HG02852 (cell line): ENCODE measurements at regions not wholly inside any gene's neighbourhood (a gene's known extent, or its start where the extent isn't known, plus 50 kb on each side); places are given as distances from the start of the nearest gene placed in this dataset.

Experiments
- ATAC-seq: cut with Tn5 transposase; IDR thresholded peaks from one replicate; pipeline ENCODE4 v1.9.1; 2021; ENCODE audit warnings: mild to moderate bottlenecking, moderate library complexity; ENCODE audit not compliant: unreplicated experiment

DNA sequence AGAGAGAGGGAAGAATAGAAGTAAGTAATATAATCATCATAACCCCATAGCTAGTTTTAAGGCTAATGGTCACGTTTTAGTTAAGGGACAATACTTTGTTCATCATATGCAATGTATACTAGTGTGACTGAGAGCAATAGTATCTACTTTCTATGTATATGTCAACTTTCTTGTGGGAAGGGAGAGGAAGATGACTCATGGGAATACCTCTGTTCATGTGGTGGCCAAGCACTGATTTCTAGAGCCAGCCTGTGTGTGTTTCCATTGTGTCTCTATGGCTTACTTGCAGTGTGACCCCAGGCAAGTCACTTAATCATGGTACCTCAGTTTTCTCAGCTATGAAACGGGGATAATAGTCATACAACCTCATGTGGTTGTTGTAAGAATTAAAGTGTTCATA, 639.6 kb downstream of the CETN3 start:
- ATAC-seq, result no peak

DNA sequence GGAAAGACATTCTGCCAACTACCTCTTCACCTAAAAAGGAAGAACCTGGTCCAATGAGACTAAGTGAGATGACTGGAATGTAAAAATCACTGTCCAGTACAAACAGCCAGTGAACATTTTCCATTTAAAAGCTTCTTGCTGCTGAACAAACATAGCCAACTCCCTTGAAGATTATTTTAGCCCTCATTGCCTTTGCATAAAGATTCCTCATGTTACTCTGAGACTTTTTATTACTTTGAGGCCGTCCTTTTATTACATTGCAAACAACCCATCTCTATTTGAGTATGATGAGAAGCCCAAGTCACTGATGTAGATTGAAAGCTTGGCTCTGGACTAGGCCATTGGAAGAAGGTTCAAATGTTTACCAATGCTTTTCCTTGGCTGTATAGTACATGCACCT, 649.8 kb downstream of the CETN3 start:
- ATAC-seq, result no peak

DNA sequence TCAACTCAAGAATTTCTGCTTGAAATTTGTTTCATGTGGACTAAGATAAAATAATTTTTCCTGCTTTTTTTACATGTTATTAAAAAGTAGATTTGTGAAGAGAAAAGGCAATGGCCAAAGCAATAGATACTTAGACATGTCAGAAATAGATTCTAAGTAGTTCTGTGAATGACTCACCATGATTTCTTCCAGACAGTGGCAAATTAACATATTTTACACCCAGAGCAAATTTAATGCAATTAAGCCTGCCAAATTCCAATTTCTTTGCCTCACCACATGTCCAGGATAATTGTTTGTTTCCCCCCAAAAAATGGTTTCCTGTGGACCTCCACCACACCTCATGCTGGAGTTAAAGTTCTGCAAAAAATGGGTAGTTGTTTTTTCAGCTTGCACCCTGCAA, 651.4 kb downstream of the CETN3 start:
- ATAC-seq, result no peak

DNA sequence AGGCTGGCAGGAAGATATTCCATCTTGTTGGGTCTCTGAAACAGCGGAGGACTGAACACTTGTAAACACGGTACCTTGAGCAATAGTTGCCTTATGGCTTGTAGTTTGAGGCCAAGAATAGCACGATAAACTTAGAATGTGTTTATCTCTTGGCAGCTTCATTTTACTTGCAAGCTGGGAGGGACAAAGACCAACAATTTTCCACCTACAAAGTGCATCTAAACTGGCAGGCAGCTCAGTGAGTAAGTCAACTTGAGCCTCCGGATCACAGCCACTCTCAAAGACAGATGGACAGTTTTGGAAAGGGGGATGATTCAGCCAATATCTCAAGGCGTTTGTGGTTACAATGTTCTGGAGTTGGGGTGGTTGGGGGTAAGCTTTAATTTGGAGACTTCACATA, 652.6 kb downstream of the CETN3 start:
- ATAC-seq, result no peak

DNA sequence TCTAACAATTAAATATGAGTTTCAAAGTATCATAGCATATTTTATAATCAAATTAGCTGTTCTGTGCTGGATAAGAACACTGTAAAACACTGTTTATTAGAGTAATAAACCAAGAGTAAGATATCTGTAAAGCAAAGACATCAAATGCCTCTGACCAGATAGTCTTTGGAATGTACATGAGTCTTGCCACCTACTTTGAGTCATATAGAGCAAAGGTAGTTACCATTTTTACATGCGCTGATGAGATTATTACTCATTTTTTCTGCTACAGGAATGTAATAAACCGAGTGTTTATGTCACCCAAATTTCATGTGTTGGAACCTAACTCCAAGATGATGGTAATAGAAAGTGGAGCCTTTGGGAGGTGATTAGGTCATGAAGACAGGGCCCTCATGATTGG, 654.5 kb downstream of the CETN3 start:
- no peak for ATAC-seq

DNA sequence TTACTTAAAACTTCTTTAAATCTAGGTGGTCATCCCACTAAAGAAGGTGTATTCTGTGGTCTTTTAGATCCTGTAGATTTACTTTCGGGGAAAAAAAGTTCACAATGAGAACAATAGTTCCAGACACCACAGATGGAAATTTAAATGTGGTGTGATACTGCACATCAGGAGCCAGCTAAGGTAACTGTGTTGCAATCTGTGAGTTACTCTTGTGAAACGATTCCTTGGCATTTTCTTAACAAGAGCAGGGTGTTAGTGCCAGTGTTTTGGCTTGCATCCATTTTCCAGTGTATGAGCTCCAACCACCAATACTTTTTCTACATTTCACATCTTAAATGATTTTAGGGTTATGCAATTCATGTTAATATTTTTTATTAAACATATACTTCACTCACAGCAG, 674.5 kb downstream of the CETN3 start:
- ATAC-seq, result no peak

DNA sequence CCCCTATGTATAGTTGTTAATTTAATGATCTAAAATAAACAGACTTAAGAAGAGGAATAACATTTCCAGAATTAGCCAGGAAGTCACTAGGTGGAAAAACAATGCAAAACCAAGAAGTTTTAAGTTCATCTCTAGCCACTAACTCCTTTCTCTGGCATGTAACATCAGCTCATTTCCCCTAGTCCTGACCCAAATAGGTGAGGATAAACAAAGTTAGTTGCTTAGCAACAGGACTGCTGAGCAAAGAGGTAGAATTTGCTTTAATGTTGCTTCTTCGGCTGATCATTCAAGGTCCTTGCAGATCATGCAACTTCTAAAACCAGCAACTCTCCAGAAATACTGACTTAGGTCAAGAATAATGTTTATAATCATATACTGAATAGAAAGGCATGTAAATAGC, 675.8 kb downstream of the CETN3 start:
- no peak for ATAC-seq

DNA sequence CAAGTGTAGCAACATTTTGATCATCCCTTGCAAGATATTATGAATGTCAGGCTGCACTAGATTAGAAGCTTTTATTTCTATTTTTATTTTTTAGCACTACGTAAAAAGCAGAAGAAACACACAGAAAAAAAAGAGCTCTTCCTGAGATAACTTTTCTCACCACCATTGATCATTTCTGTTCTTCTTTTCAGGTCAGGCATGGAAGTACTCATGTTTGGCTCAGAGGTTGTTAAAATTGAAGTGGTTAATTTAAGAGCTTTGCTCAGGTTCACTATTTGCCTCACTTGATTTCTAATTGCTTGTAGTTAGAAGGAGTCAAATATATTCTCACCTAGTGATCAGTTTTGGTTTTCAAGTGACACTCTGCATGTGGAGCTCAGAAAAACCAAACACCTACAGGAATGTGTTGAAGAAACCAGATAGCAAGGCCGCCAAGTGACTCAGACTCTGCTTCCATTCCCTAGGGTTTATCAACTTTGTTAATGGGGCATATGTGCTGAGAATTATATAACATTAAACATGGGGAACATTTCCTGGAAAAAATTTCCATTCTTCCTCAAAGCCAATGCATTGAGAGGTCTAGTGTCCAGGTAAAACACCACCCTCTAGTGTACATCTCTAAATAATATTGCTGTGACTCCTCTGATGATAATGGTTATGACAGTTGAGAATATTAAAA, 679.8 kb downstream of the CETN3 start:
- no peak for ATAC-seq

DNA sequence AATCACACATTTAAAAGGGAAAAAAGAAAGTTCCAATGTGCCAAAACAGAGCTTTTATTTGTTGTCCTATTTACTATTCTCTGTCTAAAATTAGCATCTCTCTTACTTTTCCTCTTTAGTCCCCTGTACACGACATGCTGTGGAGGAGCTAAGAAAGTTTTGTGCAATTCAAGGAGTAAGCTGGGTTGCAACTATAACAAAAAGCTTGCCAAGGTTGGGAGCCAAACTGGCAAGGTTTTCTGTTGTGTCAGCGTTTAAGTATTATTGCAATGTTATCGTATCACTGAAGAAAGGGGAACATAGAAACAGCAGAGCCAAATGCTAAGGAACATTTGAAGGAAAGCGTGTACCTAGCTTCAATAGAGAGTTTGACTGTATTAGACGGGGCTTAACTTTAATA, 680.8 kb downstream of the CETN3 start:
- ATAC-seq, result no peak

DNA sequence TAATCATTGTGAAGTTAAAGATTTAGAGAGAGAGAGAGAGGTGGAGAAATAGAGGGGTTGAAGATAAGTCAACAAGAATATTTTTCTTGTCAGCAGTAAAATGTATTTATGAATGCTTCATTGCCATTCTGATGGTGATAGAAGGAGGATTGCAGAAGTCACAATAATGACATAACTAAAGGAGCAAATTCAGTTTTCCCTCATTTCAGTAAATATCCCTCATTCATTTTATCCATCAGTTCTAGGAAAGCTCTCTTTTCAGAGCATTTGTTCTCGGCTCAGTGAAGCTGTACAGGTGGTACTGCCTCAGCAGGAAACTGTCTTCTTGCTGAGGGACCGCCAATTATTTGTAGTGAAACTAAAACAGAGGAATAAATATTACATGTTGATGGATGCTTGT, 681.4 kb downstream of the CETN3 start:
- ATAC-seq, result no peak

DNA sequence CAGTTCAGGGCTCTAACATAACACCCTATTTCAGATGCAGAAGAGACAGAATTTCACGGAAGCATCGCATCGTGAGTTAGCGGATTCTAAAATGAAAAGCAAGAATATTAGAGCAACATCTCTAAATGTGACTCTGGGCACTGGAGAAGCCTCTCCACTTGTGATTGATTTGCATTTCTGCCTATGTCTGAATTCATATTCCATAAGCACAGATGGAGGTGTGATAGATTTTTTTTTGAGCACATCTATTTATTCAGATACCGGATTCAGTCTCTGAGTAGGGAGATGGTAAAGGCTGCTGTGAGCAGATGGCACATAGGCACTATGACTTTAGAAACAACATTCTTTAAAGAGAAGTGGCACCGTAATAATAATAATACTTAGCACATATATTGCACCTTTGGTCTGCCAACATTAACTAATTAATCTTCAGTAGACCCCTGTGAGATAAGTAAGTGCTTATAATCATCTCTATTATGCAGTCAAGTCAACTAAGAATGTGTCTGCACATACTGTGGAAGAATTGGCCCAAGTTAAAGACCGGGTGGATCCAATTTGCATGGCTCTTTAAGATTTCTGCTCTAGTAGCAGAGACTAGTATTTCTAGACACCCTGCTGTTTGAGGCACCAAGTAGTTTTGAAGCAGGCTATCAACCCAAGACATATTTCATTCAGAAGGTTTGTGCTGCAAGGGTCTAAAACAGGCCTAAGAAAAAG, 685.0 kb downstream of the CETN3 start:
- ATAC-seq, result no peak

DNA sequence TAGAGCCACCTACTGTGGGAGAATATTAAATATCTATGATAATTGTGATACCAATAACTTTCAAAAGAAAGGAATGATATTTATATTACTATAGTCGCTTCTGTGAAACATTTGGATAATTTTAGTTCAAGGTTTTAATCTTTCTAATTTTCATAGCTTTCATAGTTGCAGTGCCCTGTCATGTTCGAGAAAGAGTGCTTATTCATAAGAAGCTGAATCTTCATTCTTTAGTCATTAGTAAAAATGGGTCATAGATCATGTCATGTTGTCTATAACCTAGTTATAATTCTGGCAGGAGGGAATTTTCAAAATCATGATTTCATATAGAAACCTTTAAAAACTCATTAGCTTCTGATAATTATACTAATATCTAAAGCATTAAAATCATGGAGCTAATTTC, 685.6 kb downstream of the CETN3 start:
- no peak for ATAC-seq

DNA sequence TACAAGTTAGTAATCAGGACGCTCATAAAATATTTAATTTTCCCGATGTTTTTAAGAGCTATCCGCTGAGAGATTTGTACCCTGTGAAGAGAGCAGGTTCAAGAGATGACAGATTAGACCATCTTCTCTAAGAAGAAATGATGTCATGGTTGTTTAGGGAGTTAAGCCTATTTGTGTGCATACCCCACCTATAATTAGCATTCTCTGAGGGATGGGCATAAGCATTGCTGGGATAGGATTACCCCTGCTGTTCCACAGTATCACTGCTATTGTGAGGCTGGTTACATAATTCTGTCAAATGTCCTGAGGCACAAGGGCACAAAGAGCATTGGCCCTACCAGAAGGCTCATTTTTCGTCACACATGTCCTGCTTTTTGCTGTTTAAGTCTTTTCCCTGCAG, 687.0 kb downstream of the CETN3 start:
- ATAC-seq, result no peak

DNA sequence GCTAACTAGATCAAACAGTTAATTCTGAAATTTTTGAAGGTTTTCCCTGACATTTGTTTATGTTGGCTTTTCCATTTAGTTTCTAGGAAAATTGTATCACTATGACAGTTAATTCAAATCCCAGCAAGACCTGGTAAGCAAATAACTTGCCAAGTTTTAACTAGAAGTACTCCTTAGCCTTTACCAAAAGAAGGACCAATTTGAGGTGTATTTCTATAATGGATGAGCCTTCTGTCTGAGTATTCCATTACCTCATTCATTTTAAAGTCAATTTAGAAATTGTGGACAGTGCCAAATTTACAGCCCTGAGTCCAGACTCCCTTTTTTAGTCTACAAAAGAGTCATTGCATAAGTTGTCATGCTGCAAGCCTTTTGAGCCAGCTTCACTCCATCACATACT, 687.6 kb downstream of the CETN3 start:
- no peak for ATAC-seq

DNA sequence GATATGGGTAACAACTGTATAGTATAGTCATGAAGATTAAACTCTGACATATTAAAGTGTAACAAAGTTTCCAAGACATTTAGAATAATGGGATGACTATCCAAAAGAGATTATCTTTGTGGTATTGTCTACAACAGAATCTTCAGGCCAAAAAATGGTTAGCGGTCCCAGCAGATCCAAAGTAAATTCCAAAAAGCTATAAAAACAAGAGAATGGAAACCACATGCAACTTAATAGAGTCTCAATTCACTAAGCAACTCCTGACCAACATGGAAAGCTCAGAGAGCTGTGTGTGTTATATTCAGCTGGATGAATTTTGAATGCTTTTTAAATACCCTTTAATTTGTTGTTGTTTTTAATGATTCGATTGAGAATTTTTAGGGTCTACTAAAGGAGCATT, 688.2 kb downstream of the CETN3 start:
- no peak for ATAC-seq

DNA sequence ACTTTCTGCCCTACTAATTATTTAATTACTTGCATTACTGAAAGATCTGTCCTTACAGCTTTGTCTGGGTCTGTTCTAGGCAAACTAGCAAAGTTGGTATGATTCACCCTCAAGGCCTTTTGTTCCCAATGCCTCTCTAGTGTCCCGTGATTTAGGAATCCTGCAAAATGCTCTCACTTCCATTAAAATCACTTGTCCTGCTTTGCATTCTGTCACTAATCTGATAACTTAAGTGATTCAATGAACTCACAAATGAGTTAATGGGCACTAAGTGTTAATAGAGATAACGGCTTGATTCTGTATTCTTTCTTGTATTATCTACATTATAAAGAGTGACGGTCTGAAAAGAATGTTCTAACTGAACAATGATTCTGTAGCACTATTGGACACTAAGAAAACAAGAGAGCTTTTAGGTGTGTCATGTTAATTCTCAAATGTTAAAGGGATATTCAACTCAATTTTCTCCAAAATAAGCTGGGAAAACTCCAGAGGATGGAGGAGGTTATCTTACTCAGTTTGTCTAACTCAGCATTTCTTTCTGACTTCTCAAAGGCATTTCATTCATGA, 697.3 kb downstream of the CETN3 start:
- no peak for ATAC-seq

DNA sequence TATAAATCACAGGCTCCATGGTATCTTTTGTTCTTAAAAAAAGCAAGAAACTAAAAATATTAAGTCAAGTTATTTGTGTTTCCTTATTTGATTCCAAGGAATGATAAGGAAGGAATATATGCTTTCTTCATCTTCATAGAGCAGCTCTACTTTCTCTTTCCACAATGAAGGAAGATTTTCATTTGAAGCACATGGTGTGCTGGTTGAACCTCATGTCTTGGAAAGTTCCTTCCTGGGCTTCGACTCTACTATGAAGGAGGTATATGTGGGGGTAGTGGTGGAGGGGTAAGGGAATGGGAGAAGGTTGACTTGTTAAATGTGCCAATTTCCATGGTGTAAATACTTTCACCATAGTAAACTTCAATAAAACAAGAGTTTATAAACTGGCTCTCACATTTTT, 698.0 kb downstream of the CETN3 start:
- no peak for ATAC-seq

DNA sequence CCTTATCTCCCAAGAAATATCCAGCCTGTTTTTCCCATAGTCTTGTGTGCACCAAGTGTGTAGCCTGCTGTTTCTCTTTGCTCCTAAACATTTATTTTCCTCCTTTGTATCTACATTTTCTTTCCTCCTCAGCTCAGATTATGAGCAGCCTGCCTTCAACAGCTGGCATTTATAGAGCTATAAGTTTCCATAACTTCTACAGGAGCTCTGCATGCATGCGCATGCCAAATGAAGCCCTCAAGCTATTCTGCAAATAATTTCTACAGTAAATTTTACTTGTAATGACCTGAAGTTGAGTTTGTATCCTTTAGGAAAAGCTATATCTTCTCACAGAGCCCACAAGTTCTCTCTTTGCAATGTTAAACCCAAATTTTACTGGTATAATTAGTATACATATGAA, 699.5 kb downstream of the CETN3 start:
- no peak for ATAC-seq

DNA sequence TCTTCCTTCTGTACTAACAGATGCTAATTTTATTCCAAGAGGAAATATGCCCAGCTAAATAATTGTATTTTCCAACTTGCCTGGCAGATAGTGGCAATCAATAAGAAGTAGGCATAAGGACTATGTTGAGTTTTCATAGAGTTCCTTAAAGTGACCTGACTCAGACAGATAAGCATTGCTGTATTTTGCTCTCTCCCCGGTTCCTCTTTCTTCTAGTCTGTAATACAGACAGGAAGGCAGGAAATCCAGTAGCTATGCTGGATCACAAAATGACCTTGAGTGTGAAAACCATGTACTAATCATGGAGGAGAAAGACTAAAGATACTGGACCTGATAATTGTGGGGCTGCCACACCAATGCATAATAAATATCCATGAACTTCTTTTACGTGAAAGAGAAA, 701.7 kb downstream of the CETN3 start:
- ATAC-seq, result no peak

DNA sequence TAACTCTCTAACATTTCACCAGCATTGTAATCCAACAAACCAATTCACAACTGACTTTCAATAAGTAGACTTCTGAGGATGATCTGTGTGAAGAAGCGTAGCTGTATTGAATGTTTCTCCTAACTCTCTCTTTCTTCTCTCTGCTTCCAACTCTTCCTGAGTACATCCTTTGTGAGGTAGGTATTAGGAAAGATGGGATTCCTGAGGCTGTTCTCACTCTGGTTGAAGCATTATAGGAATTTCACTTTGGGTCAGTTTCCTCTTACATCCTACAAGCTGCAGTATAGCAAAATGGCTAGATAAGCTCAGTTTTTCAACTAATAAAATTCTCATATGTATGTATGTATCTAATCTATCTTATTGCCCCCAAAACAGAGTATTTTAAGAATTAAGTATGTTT, 702.8 kb downstream of the CETN3 start:
- ATAC-seq, result no peak

DNA sequence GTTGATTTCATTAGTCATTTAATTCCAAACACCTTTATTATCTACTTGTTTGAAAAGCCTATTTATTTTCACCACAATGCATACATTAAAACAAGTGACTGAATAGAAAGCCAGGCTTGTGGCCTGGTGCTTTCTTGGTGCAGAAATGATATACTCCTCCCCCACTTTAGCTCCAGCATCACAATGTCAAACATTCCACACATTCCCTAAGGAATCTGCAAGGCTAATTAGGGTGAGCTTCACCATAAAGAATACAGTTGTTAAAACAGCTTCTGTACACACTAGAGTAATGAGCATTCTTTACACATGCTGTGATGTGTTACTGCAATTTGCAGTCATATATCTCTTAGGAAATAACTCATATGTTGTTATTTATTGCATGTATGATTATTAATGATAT, 705.7 kb downstream of the CETN3 start:
- no peak for ATAC-seq

DNA sequence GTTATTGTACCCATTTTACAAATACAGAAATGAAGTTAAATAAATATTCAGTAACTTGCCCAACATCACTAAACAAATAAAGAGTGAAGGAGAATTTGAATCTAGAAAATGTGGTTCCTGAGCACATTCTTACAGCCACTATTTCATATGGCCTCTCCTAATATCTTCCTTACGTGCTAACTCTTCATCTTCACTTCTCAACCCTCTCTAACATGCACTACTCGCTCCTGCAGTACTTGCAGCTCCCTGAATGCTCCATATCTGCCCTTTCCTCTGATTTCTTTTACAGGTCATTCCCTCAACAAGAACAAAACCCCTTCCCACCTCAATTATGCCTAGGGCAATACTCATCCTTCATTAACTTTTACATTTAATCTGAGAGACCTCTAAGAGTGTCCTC, 711.5 kb downstream of the CETN3 start:
- no peak for ATAC-seq

DNA sequence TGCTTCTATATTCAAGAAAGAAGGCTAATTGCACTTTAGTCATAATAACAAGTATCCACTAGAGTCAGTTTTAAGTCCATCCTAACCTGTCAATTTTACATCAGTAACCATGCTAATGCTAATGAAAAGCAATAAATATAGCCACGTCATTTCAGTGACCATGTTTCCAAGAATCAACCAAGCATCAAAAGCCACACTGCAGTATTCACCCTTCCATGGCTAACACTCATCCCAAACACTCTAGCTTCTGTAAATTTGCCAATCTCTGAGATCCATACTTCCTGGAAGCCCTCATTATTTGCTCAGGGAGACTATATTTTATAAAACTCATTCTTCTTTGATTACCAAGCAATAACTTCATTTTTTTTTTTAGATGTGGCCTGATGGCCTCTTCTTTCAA, 712.0 kb downstream of the CETN3 start:
- ATAC-seq, result no peak
